ENCODE measurements at regions not wholly inside any gene's neighbourhood (a gene's known extent, or its start where the extent isn't known, plus 50 kb on each side); places are given as distances from the start of the nearest gene placed in this dataset.

DNA sequence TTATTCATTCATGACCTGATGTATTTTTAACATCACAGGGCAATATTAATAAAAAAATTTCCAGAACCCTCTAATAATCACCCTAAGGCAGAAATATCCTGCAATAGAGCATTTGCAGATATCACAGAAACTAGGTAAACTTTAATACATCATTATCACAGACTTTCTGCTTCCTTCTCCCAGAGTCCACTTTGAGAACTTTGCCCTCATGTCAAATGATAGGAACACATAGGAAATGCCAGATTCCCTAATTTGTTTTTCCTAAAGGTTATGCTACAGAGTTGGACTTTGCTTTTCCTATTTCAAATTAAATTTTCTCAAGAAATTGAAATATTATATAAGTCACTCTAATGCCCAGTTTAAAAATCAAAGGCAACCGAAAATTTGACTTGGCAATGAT, 352.8 kb upstream of the LRP1B start:
- Histone ChIP-seq H3K27me3 (ENCODE audit: control insufficient read depth in 2 of 2, insufficient read depth in 2 of 2, low read length in 2 of 2) (no peaks in the 10 kb centered on the region), H3K79me2 (ENCODE audit: control insufficient read depth, insufficient read depth, low read length) (no peaks in the 10 kb centered on the region), H3K27ac (ENCODE audit: insufficient read depth, low read depth, low read length) (no peak overlapping the region), H3K9me3 (replicated peaks; ENCODE audit: control insufficient read depth, insufficient read depth, low read length) (peaks cover 2% of the 10 kb centered on the region), H3K9me1 (replicated peaks; ENCODE audit: control insufficient read depth, extremely low read depth, insufficient read depth, low read length) (no peaks in the 10 kb centered on the region), H3K36me3 (ENCODE audit: control insufficient read depth in 2 of 2, extremely low read depth in 1 of 2, insufficient read depth in 2 of 2, low read length in 2 of 2) (no peaks in the 10 kb centered on the region), H3K4me1 (ENCODE audit: control insufficient read depth, extremely low read depth, insufficient read depth, low read length) (no peaks in the 10 kb centered on the region), H3K4me2 (ENCODE audit: insufficient read depth, low read length) (no peak overlapping the region), H3K9ac (replicated peaks; ENCODE audit: extremely low read depth, insufficient read depth, low read length) (no peak overlapping the region), H4K20me1 (replicated peaks; ENCODE audit: control insufficient read depth, extremely low read depth, insufficient read depth, low read length) (no peaks in the 10 kb centered on the region), H2AFZ (ENCODE audit: low read depth, low read length) (no peak overlapping the region), H3K4me3 (replicated peaks in 1 of 3; ENCODE audit: insufficient read depth in 1 of 3, low read depth in 1 of 3, low read length in 3 of 3) (no peak overlapping the region)
- DNase-seq (ENCODE audit: low read depth, low spot score) (no peak), FAIRE-seq (no peak)
- ChIA-PET CTCF (no interaction called here), POLR2A (no interaction called here)
- dilution Hi-C loops (cut with MboI; ENCODE audit: extremely low pct_ligation_motif_present, low sequenced_read_pairs) = no loop called here
- TF ChIP-seq GATA2 (IDR thresholded peaks at IDR 0.05; ENCODE audit: insufficient read depth, insufficient read length, low read depth, low read length) (no peak), POLR2A (IDR thresholded peaks at IDR 0.05; ENCODE audit: low read depth, low read length) (no peak), MYC (IDR thresholded peaks at IDR 0.05; ENCODE audit: low read depth, low read length) (no peak), MAX (IDR thresholded peaks at IDR 0.05; ENCODE audit: insufficient read depth, insufficient read length) (no peak), FOS (IDR thresholded peaks at IDR 0.05; ENCODE audit: borderline replicate concordance, insufficient read depth, low read length) (no peak), EZH2 (IDR thresholded peaks at IDR 0.05; ENCODE audit: borderline replicate concordance, low read depth, low read length, severe bottlenecking) (no peak), JUN (IDR thresholded peaks at IDR 0.05; ENCODE audit: borderline replicate concordance, insufficient read depth, insufficient read length, low read depth) (no peak), POLR2AphosphoS5 (IDR thresholded peaks at IDR 0.05; ENCODE audit: insufficient read depth, low read depth, low read length) (no peak)
- TF ChIP-seq, protein P1, sequence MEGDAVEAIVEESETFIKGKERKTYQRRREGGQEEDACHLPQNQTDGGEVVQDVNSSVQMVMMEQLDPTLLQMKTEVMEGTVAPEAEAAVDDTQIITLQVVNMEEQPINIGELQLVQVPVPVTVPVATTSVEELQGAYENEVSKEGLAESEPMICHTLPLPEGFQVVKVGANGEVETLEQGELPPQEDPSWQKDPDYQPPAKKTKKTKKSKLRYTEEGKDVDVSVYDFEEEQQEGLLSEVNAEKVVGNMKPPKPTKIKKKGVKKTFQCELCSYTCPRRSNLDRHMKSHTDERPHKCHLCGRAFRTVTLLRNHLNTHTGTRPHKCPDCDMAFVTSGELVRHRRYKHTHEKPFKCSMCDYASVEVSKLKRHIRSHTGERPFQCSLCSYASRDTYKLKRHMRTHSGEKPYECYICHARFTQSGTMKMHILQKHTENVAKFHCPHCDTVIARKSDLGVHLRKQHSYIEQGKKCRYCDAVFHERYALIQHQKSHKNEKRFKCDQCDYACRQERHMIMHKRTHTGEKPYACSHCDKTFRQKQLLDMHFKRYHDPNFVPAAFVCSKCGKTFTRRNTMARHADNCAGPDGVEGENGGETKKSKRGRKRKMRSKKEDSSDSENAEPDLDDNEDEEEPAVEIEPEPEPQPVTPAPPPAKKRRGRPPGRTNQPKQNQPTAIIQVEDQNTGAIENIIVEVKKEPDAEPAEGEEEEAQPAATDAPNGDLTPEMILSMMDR (IDR thresholded peaks at IDR 0.05; ENCODE audit: extremely low read depth in 1 of 2, insufficient read depth in 1 of 2, low read depth in 1 of 2, low read length in 2 of 2) = no peak
- intact Hi-C loops (cut with micrococcal nuclease) = no loop called here
- BruUV-seq (replicated peaks) = no TSS peak

Data from endothelial cell of umbilical vein (primary cell).